Gastroesophageal sphincter (tissue), 3 donors: ENCODE measurements at regions not wholly inside any gene's neighbourhood (a gene's known extent, or its start where the extent isn't known, plus 50 kb on each side); places are given as distances from the start of the nearest gene placed in this dataset.

ENCODE experiments used
- CTCF ChIP-seq, 4 experiments: fragments of 200-600 bp in 2 of 4; fragments of 450-650 bp in 2 of 4; sonication (generic) in 1 of 4; IDR thresholded peaks; one replicate each; pipeline ENCODE4 v1.5.1; 2017 to 2019; ENCODE audit warnings: antibody characterized with exemption in 4 of 4, mild to moderate bottlenecking in 2 of 4, moderate library complexity in 2 of 4
- EP300 ChIP-seq: sonication (generic); formaldehyde crosslinking; IDR thresholded peaks from one replicate; pipeline ENCODE4 v1.6.1; 2017; ENCODE audit warnings: antibody characterized with exemption, mild to moderate bottlenecking
- POLR2A ChIP-seq, 2 donors: fragments of 450-650 bp; IDR thresholded peaks; one replicate each; pipeline ENCODE4 v1.6.1; 2017; ENCODE audit warnings: antibody characterized with exemption in 2 of 2, mild to moderate bottlenecking in 2 of 2, moderate library complexity in 1 of 2
- POLR2AphosphoS5 ChIP-seq: sonication (generic); formaldehyde crosslinking; IDR thresholded peaks from one replicate; pipeline ENCODE4 v1.6.1; 2017; ENCODE audit warnings: antibody characterized with exemption

- no peak for TF ChIP-seq CTCF (IDR thresholded peaks at IDR 0.05)
- no peak for TF ChIP-seq POLR2A (IDR thresholded peaks at IDR 0.05)
- no peak for TF ChIP-seq EP300
- no peak for TF ChIP-seq POLR2AphosphoS5
Measured at GRCh38 chr4:185994750-185995149, 74.2 kb upstream of the TLR3 start.
